Keratinocyte (primary cell): ENCODE measurements at regions not wholly inside any gene's neighbourhood (a gene's known extent, or its start where the extent isn't known, plus 50 kb on each side); places are given as distances from the start of the nearest gene placed in this dataset.

ENCODE experiments used
- DNase-seq: peaks from one replicate; pipeline ENCODE4 v3.0.0-alpha.2; 2011; ENCODE audit warnings: low read depth, missing footprints, low spot score
- FAIRE-seq: peaks from 2 replicates; lab custom pipeline; 2011; peaks lifted over from hg19 to GRCh38; lab: Jason Lieb, UNC
- H2AFZ ChIP-seq: 2 replicates; pipeline ENCODE4 v1.6.0; 2012; ENCODE audit warnings: low read length, control low read depth, inconsistent platforms; ENCODE audit not compliant: control insufficient read depth
- H3K27ac ChIP-seq: 2 replicates; pipeline ENCODE4 v1.5.1; 2011; ENCODE audit warnings: low read length; ENCODE audit not compliant: control insufficient read depth, insufficient read depth
- H3K27me3 ChIP-seq: 3 replicates; pipeline ENCODE4 v1.6.0; 2011; ENCODE audit warnings: low read length; ENCODE audit not compliant: control insufficient read depth, insufficient read depth; ENCODE audit errors: extremely low read depth
- H3K36me3 ChIP-seq, 2 experiments: 2 replicates in 1 of 2; 3 replicates in 1 of 2; pipeline ENCODE4 v1.5.1; 2011; ENCODE audit warnings: low read length in 2 of 2, mild to moderate bottlenecking in 1 of 2; ENCODE audit not compliant: control insufficient read depth in 2 of 2, insufficient read depth in 2 of 2; ENCODE audit errors: extremely low read depth in 1 of 2
- H3K4me1 ChIP-seq: 3 replicates; pipeline ENCODE4 v1.5.1; 2011; ENCODE audit warnings: low read length; ENCODE audit not compliant: control insufficient read depth, insufficient read depth; ENCODE audit errors: extremely low read depth
- H3K4me2 ChIP-seq: 3 replicates; pipeline ENCODE4 v1.6.0; 2011; ENCODE audit warnings: low read depth, low read length; ENCODE audit not compliant: control insufficient read depth, insufficient read depth; ENCODE audit errors: extremely low read depth
- H3K4me3 ChIP-seq, 3 experiments: fragments of 200-600 bp in 1 of 3; sonication (generic) in 1 of 3; 2 replicates in 2 of 3; 3 replicates in 1 of 3; pipeline ENCODE4 v1.5.1; 2011 to 2016; ENCODE audit warnings: low read length in 3 of 3, mild to moderate bottlenecking in 3 of 3, control low read depth in 2 of 3, inconsistent platforms in 1 of 3, low read depth in 1 of 3, mixed read lengths in 1 of 3, mixed run types in 1 of 3, moderate library complexity in 1 of 3; ENCODE audit not compliant: control insufficient read depth in 2 of 3, insufficient read depth in 2 of 3; ENCODE audit errors: extremely low read depth in 1 of 3
- H3K79me2 ChIP-seq: 2 replicates; pipeline ENCODE4 v1.6.0; 2012; ENCODE audit warnings: low read length; ENCODE audit not compliant: control insufficient read depth, insufficient read depth
- H3K9ac ChIP-seq: 3 replicates; pipeline ENCODE4 v1.6.0; 2011; ENCODE audit warnings: low read length; ENCODE audit not compliant: control insufficient read depth, insufficient read depth; ENCODE audit errors: extremely low read depth
- H3K9me1 ChIP-seq: 3 replicates; pipeline ENCODE4 v1.6.0; 2011; ENCODE audit warnings: low read length; ENCODE audit not compliant: control insufficient read depth, insufficient read depth; ENCODE audit errors: extremely low read depth
- H3K9me3 ChIP-seq: 2 replicates; pipeline ENCODE4 v1.5.1; 2012; ENCODE audit warnings: low read depth, low read length; ENCODE audit not compliant: control insufficient read depth
- H4K20me1 ChIP-seq: 3 replicates; pipeline ENCODE4 v1.6.0; 2011; ENCODE audit warnings: low read length; ENCODE audit not compliant: control insufficient read depth, insufficient read depth; ENCODE audit errors: extremely low read depth
- CTCF ChIP-seq, 3 experiments: IDR thresholded peaks in 1 of 3; conservative IDR thresholded peaks in 1 of 3; optimal IDR thresholded peaks in 1 of 3; 2 replicates in 2 of 3; 3 replicates in 1 of 3; pipeline versions ENCODE3 to v1.5.1; 2011; ENCODE audit warnings: low read length in 3 of 3, mild to moderate bottlenecking in 3 of 3, moderate library complexity in 2 of 3, control low read depth in 1 of 3, inconsistent platforms in 1 of 3; ENCODE audit not compliant: insufficient read depth in 2 of 3; ENCODE audit errors: extremely low read depth in 1 of 3
- EZH2 ChIP-seq: IDR thresholded peaks from one replicate; pipeline ENCODE4 v1.6.1; 2012; ENCODE audit warnings: inconsistent platforms, mild to moderate bottlenecking, low read length, moderate library complexity
- dilution Hi-C: fragments of 300-500 bp; cut with MboI; formaldehyde crosslinking; loops from one replicate; pipeline ENCODE4 v1.7.0; 2020; ENCODE audit warnings: low sequenced_read_pairs; ENCODE audit not compliant: extremely low pct_ligation_motif_present

- Histone ChIP-seq H3K9ac (no peak overlapping the region), H3K27me3 (no peaks in the 10 kb centered on the region), H3K79me2 (no peaks in the 10 kb centered on the region), H3K27ac (no peak overlapping the region), H3K9me3 (no peaks in the 10 kb centered on the region), H4K20me1 (no peaks in the 10 kb centered on the region), H3K4me2 (no peak overlapping the region), H3K4me1 (peaks cover 12% of the 10 kb centered on the region), H2AFZ (no peak overlapping the region), H3K4me3 (no peak overlapping the region), H3K36me3 (no peaks in the 10 kb centered on the region), H3K9me1 (no peaks in the 10 kb centered on the region)
- no peak for TF ChIP-seq EZH2
- TF ChIP-seq CTCF (optimal IDR thresholded peaks at IDR 0.05 in 1 of 3, IDR thresholded peaks at IDR 0.05 in 1 of 3, conservative IDR thresholded peaks at IDR 0.05 in 1 of 3; ENCODE audit: extremely low read depth in 1 of 3, insufficient read depth in 2 of 3, low read length in 3 of 3) = no peak
- DNase-seq = no peak
- dilution Hi-C loops = no loop called here
- FAIRE-seq = no peak
Observed at GRCh38 chr1:184882957-184883815, 91.1 kb downstream of the NIBAN1 start.

GRCh38 chr1:184881941-184882913, 92.1 kb downstream of the NIBAN1 start:
- TF ChIP-seq EZH2 (no peak), CTCF (optimal IDR thresholded peaks at IDR 0.05 in 1 of 3, IDR thresholded peaks at IDR 0.05 in 1 of 3, conservative IDR thresholded peaks at IDR 0.05 in 1 of 3; ENCODE audit: extremely low read depth in 1 of 3, insufficient read depth in 2 of 3, low read length in 3 of 3) (no peak)
- no peak overlapping the region for H3K4me2 ChIP-seq
- no peaks in the 10 kb centered on the region for H3K79me2 ChIP-seq
- no peak for DNase-seq
- H3K27ac ChIP-seq = no peak overlapping the region
- no peak overlapping the region for H2AFZ ChIP-seq
- H3K9me3 ChIP-seq = no peaks in the 10 kb centered on the region
- H3K27me3 ChIP-seq = no peaks in the 10 kb centered on the region
- peaks cover 9% of the 10 kb centered on the region for H3K4me1 ChIP-seq
- no peak overlapping the region for H3K4me3 ChIP-seq
- dilution Hi-C loops = no loop called here
- no peak for FAIRE-seq
- no peaks in the 10 kb centered on the region for H3K9me1 ChIP-seq
- no peak overlapping the region for H3K9ac ChIP-seq
- H4K20me1 ChIP-seq = no peaks in the 10 kb centered on the region
- H3K36me3 ChIP-seq = no peaks in the 10 kb centered on the region
